H1 (cell line): ENCODE measurements at regions not wholly inside any gene's neighbourhood (a gene's known extent, or its start where the extent isn't known, plus 50 kb on each side); places are given as distances from the start of the nearest gene placed in this dataset.

Source experiments
- CTCF ChIA-PET: fragments of 300-600 bp; sonication (Branson Sonifier 250); formaldehyde crosslinking; loops from one replicate; lab custom pipeline; 2021; ENCODE audit not compliant: partially characterized antibody; lab: Charles Lee
- POLR2A ChIA-PET: fragments of 300-600 bp; sonication (Branson Sonifier 250); formaldehyde crosslinking; loops from one replicate; lab custom pipeline; 2021; ENCODE audit warnings: inconsistent platforms; ENCODE audit not compliant: partially characterized antibody; lab: Charles Lee
- DNase-seq, 2 experiments: peaks; one replicate each; pipeline versions ENCODE4 v3.0.0 to v3.0.0-alpha.2; 2010 to 2022; ENCODE audit warnings: low spot score in 2 of 2, low read depth in 1 of 2, mixed read lengths in 1 of 2
- FAIRE-seq: peaks from 2 replicates; lab custom pipeline; 2011; peaks lifted over from hg19 to GRCh38; lab: Jason Lieb, UNC
- H2AFZ ChIP-seq: 2 replicates; pipeline ENCODE4 v1.8.1; 2012; ENCODE audit warnings: low read length, inconsistent platforms
- H2AK5ac ChIP-seq: 2 replicates; pipeline ENCODE4 v1.6.1; 2013; ENCODE audit warnings: low read depth, low read length
- H2BK120ac ChIP-seq: replicated peaks from 2 replicates; pipeline ENCODE3; 2013; ENCODE audit warnings: low read depth, low read length, inconsistent platforms
- H2BK12ac ChIP-seq: 2 replicates; pipeline ENCODE4 v1.6.1; 2013; ENCODE audit warnings: low read depth, low read length
- H2BK15ac ChIP-seq: 2 replicates; pipeline ENCODE4 v1.6.1; 2013; ENCODE audit warnings: low read length
- H2BK20ac ChIP-seq: 2 replicates; pipeline ENCODE4 v1.6.1; 2013; ENCODE audit warnings: low read length
- H2BK5ac ChIP-seq: 2 replicates; pipeline ENCODE4 v1.6.1; 2013; ENCODE audit warnings: low read depth, low read length
- H3K14ac ChIP-seq: 2 replicates; pipeline ENCODE4 v1.6.1; 2013; ENCODE audit warnings: inconsistent platforms; ENCODE audit not compliant: insufficient read length
- H3K18ac ChIP-seq: 2 replicates; pipeline ENCODE4 v1.6.1; 2013; ENCODE audit warnings: low read length; ENCODE audit errors: extremely low read depth
- H3K23ac ChIP-seq: 2 replicates; pipeline ENCODE4 v1.6.1; 2013; ENCODE audit warnings: inconsistent platforms; ENCODE audit not compliant: insufficient read length
- H3K23me2 ChIP-seq: 2 replicates; pipeline ENCODE4 v1.6.1; 2013; ENCODE audit warnings: low read depth, low read length
- H3K27ac ChIP-seq: 2 replicates; pipeline ENCODE4 v1.6.1; 2011; ENCODE audit warnings: low read depth, low read length, inconsistent platforms
- H3K27me3 ChIP-seq, 4 experiments: replicated peaks in 1 of 4; 1 replicate in 1 of 4; 2 replicates in 3 of 4; pipeline versions ENCODE4 v1.6.1 to v1.8.1; 2011 to 2013; ENCODE audit warnings: low read length in 3 of 4, mild to moderate bottlenecking in 3 of 4, inconsistent platforms in 2 of 4, mixed read lengths in 2 of 4, moderate library complexity in 1 of 4; ENCODE audit not compliant: control insufficient read depth in 3 of 4, insufficient read depth in 3 of 4; ENCODE audit errors: extremely low read depth in 1 of 4
- H3K36me3 ChIP-seq, 4 experiments: 2 replicates each; pipeline versions ENCODE4 v1.6.1 to v1.8.1; 2011 to 2013; ENCODE audit warnings: mild to moderate bottlenecking in 4 of 4, low read length in 3 of 4, moderate library complexity in 2 of 4, control low read depth in 1 of 4, inconsistent platforms in 1 of 4; ENCODE audit not compliant: insufficient read depth in 4 of 4, control insufficient read depth in 2 of 4
- H3K4ac ChIP-seq: replicated peaks from 2 replicates; pipeline ENCODE3; 2013; ENCODE audit warnings: low read length, low read depth, mixed read lengths, inconsistent platforms; ENCODE audit not compliant: insufficient read length
- H3K4me1 ChIP-seq, 4 experiments: replicated peaks in 1 of 4; 1 replicate in 1 of 4; 2 replicates in 3 of 4; pipeline versions ENCODE4 v1.6.1 to v1.8.1; 2011 to 2013; ENCODE audit warnings: low read length in 3 of 4, inconsistent platforms in 2 of 4, mixed read lengths in 1 of 4; ENCODE audit not compliant: insufficient read depth in 4 of 4, control insufficient read depth in 3 of 4
- H3K4me2 ChIP-seq, 2 experiments: 2 replicates each; pipeline versions ENCODE4 v1.6.1 to v1.8.1; 2011 to 2013; ENCODE audit warnings: low read depth in 2 of 2, low read length in 2 of 2, control low read depth in 1 of 2, inconsistent platforms in 1 of 2, mild to moderate bottlenecking in 1 of 2; ENCODE audit not compliant: insufficient read depth in 1 of 2
- H3K4me3 ChIP-seq, 4 experiments: fragments of 200-600, 300-600 bp in 1 of 4; sonication (generic), shearing (Covaris generic), sonication (Bioruptor Twin) in 1 of 4; 2 replicates each; pipeline versions ENCODE4 v1.5.1 to v1.8.1; 2011 to 2016; ENCODE audit warnings: low read length in 4 of 4, low read depth in 3 of 4, control low read depth in 2 of 4, inconsistent platforms in 2 of 4, mild to moderate bottlenecking in 2 of 4, mixed read lengths in 1 of 4, moderate library complexity in 1 of 4; ENCODE audit not compliant: insufficient read depth in 2 of 4; ENCODE audit errors: extremely low read depth in 1 of 4
- H3K56ac ChIP-seq: replicated peaks from 2 replicates; pipeline ENCODE3; 2013; ENCODE audit warnings: low read depth, mild to moderate bottlenecking, mixed read lengths, low read length, inconsistent platforms; ENCODE audit not compliant: insufficient read length
- H3K79me1 ChIP-seq: 2 replicates; pipeline ENCODE4 v1.6.1; 2013; ENCODE audit warnings: low read depth, low read length, control low read depth
- H3K79me2 ChIP-seq, 2 experiments: 2 replicates each; pipeline versions ENCODE4 v1.6.1 to v1.8.1; 2012 to 2013; ENCODE audit warnings: low read length in 2 of 2, mild to moderate bottlenecking in 2 of 2, inconsistent platforms in 1 of 2; ENCODE audit not compliant: insufficient read depth in 2 of 2, control insufficient read depth in 1 of 2
- H3K9ac ChIP-seq, 4 experiments: replicated peaks in 1 of 4; 1 replicate in 1 of 4; 2 replicates in 3 of 4; pipeline versions ENCODE4 v1.6.1 to v1.8.1; 2011 to 2013; ENCODE audit warnings: low read depth in 3 of 4, low read length in 3 of 4, control low read depth in 2 of 4, mild to moderate bottlenecking in 2 of 4, moderate library complexity in 2 of 4, inconsistent platforms in 1 of 4; ENCODE audit errors: extremely low read depth in 1 of 4
- H3K9me3 ChIP-seq, 2 experiments: 2 replicates each; pipeline versions ENCODE4 v1.6.1 to v1.8.1; 2012 to 2013; ENCODE audit warnings: mild to moderate bottlenecking in 2 of 2, moderate library complexity in 2 of 2, control low read depth in 1 of 2, inconsistent platforms in 1 of 2, low read depth in 1 of 2, low read length in 1 of 2, mixed read lengths in 1 of 2; ENCODE audit not compliant: insufficient read depth in 2 of 2
- H4K20me1 ChIP-seq, 2 experiments: replicated peaks in 1 of 2; 2 replicates each; pipeline versions ENCODE3 to v1.8.1; 2011 to 2013; ENCODE audit warnings: inconsistent platforms in 2 of 2, low read length in 2 of 2, mild to moderate bottlenecking in 1 of 2; ENCODE audit not compliant: insufficient read depth in 2 of 2, control insufficient read depth in 1 of 2
- H4K5ac ChIP-seq: 2 replicates; pipeline ENCODE4 v1.6.1; 2013; ENCODE audit warnings: low read length, low read depth, mixed read lengths, inconsistent platforms; ENCODE audit not compliant: insufficient read length
- H4K8ac ChIP-seq: 2 replicates; pipeline ENCODE4 v1.8.0; 2013; ENCODE audit warnings: mild to moderate bottlenecking, moderate library complexity, low read length, inconsistent platforms; ENCODE audit not compliant: insufficient read depth; ENCODE audit errors: extremely low read depth
- H4K91ac ChIP-seq: replicated peaks from 2 replicates; pipeline ENCODE3; 2013; ENCODE audit warnings: low read length, mixed read lengths, inconsistent platforms; ENCODE audit not compliant: insufficient read length
- E2F6 ChIP-seq: IDR thresholded peaks from 2 replicates; pipeline ENCODE4 v1.6.1; 2012; ENCODE audit warnings: inconsistent platforms
- SUZ12 ChIP-seq: fragments of 200-600 bp; sonication (generic); IDR thresholded peaks from 2 replicates; pipeline ENCODE4 v1.6.1; 2012; ENCODE audit warnings: mild to moderate bottlenecking, inconsistent platforms, low read length, moderate library complexity, mixed read lengths
- TAF7 ChIP-seq: optimal IDR thresholded peaks from 2 replicates; pipeline ENCODE3; 2011; ENCODE audit warnings: low read depth, mild to moderate bottlenecking, inconsistent platforms, low read length, moderate library complexity, borderline replicate concordance
- TF ChIP-seq, protein P1 (sequence below): IDR thresholded peaks from 2 replicates; pipeline ENCODE4 v1.6.1; 2011; ENCODE audit warnings: low read depth, mild to moderate bottlenecking, low read length; ENCODE audit not compliant: insufficient read depth

DNA sequence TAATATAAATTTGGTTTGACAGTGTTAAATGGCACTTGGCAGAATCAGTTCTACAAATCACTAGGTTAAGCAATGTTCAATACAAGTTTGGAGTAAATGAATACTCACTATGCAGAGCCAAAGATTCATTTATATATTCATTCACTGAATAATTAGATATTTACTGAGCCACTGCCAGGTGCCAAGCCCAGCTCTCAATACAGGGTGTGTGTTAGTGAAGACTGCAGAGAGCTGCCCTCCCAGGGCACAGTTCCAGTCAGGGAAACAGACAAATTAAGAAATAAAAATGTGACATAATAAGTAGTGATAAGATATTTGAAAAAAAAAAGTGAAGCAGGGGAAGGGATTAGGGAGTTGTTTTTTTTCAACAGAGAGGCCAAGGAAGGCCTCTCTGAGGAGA lies 411.7 kb downstream of the KCNRG start:
- Histone ChIP-seq H2BK5ac (no peak overlapping the region), H3K56ac (no peak overlapping the region), H2BK120ac (no peak overlapping the region), H3K23me2 (no peaks in the 10 kb centered on the region), H3K79me2 (no peaks in the 10 kb centered on the region), H3K18ac (no peak overlapping the region), H3K14ac (no peak overlapping the region), H3K4me3 (no peak overlapping the region), H3K27ac (no peak overlapping the region), H4K8ac (no peak overlapping the region), H2AK5ac (no peak overlapping the region), H3K9me3 (0 out of 4 replicates have a peak, but pooled peaks cover 0 to 2% of the 10 kb centered on the region in 2 experiments), H2AFZ (no peak overlapping the region), H3K9ac (no peak overlapping the region), H2BK12ac (no peak overlapping the region), H3K36me3 (no peaks in the 10 kb centered on the region), H3K4ac (no peak overlapping the region), H4K5ac (no peak overlapping the region), H2BK20ac (no peak overlapping the region), H3K4me1 (peaks cover 0 to 3% (median 0%) of the 10 kb centered on the region in 4 experiments; a peak in 1 of 7 replicates), H3K79me1 (no peaks in the 10 kb centered on the region), H3K23ac (no peak overlapping the region), H2BK15ac (no peak overlapping the region), H4K20me1 (no peaks in the 10 kb centered on the region), H3K4me2 (no peak overlapping the region), H4K91ac (no peak overlapping the region), H3K27me3 (no peaks in the 10 kb centered on the region)
- ChIA-PET CTCF (interaction anchor here (0.6 to 1.0 kb wide), 2 partner anchors 341 to 374 kb away, joined by 3 to 4 read pairs; no protein-coding TSS in a partner anchor), POLR2A (no interaction called here)
- DNase-seq: no peak
- FAIRE-seq: no peak
- TF ChIP-seq TAF7: no peak
- TF ChIP-seq SUZ12: no peak
- TF ChIP-seq, protein P1, sequence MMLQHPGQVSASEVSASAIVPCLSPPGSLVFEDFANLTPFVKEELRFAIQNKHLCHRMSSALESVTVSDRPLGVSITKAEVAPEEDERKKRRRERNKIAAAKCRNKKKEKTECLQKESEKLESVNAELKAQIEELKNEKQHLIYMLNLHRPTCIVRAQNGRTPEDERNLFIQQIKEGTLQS: no peak
- TF ChIP-seq E2F6: no peak
